HepG2 (cell line): ENCODE measurements at regions not wholly inside any gene's neighbourhood (a gene's known extent, or its start where the extent isn't known, plus 50 kb on each side); places are given as distances from the start of the nearest gene placed in this dataset.
"Not testable (repeated sequence)": the region's sequence is repeated elsewhere in the genome, so short reads cannot be mapped to it uniquely, and the experiment has no call there.

ENCODE experiments used
- ATAC-seq: fragments of 200-7000 bp; cut with Tn5 transposase; 3 replicates; pipeline ENCODE4 v1.9.1; 2020; ENCODE audit warnings: mild to moderate bottlenecking, moderate library complexity
- BruUV-seq: library from RNA; stranded (reverse); fragments of 400-500 nt; replicated peaks from 2 replicates; lab custom pipeline; 2021; lab: Mats Ljungman, UMichigan
- CTCF ChIA-PET: fragments of 300-600 bp; formaldehyde crosslinking; extraction: SDS; loops from one replicate; lab custom pipeline; 2021; ENCODE audit warnings: low total read pairs, inconsistent platforms, low intra/inter-chr PET ratio; lab: Yijun Ruan, JAX
- POLR2A ChIA-PET: fragments of 350-600 bp; sonication (Branson Sonifier 250); formaldehyde crosslinking; loops from one replicate; lab custom pipeline; 2020; ENCODE audit warnings: antibody characterized with exemption, inconsistent platforms; lab: Yijun Ruan, JAX
- DNase-seq: peaks from one replicate; pipeline ENCODE4 v3.0.0-alpha.2; 2015; ENCODE audit warnings: low spot score
- FAIRE-seq: peaks from 3 replicates; lab custom pipeline; 2011; peaks lifted over from hg19 to GRCh38; lab: Jason Lieb, UNC
- H2AFZ ChIP-seq: one replicate; pipeline ENCODE4 v1.6.1; 2011; ENCODE audit warnings: low read length, inconsistent platforms
- H3K27ac ChIP-seq: fragments of 300-600 bp; 3 replicates; pipeline ENCODE4 v1.8.0; 2011; ENCODE audit warnings: mixed run types, mild to moderate bottlenecking, mixed read lengths, low read length, inconsistent platforms; ENCODE audit not compliant: insufficient read depth; ENCODE audit errors: extremely low read length
- H3K27me3 ChIP-seq, 2 experiments: fragments of 200-600 bp in 1 of 2; 2 replicates in 1 of 2; 3 replicates in 1 of 2; pipeline versions ENCODE4 v1.6.0 to v1.8.0; 2011; ENCODE audit warnings: low read length in 2 of 2, mild to moderate bottlenecking in 2 of 2, moderate library complexity in 2 of 2, inconsistent platforms in 1 of 2; ENCODE audit not compliant: insufficient read depth in 2 of 2, control insufficient read depth in 1 of 2
- H3K36me3 ChIP-seq, 2 experiments: fragments of 200-600 bp in 1 of 2; replicated peaks in 1 of 2; 2 replicates in 1 of 2; 3 replicates in 1 of 2; pipeline versions ENCODE4 v1.5.1 to v1.8.0; 2011; ENCODE audit warnings: low read length in 2 of 2, inconsistent platforms in 1 of 2; ENCODE audit not compliant: insufficient read depth in 2 of 2, control insufficient read depth in 1 of 2
- H3K4me1 ChIP-seq: 2 replicates; pipeline ENCODE4 v1.5.1; 2012; ENCODE audit warnings: low read length, inconsistent platforms; ENCODE audit not compliant: insufficient read depth
- H3K4me2 ChIP-seq: 2 replicates; pipeline ENCODE4 v1.6.0; 2011; ENCODE audit warnings: low read depth, low read length, inconsistent platforms
- H3K4me3 ChIP-seq, 3 experiments: fragments of 200-600 bp in 1 of 3; sonication (generic), shearing (Covaris generic) in 1 of 3; replicated peaks in 1 of 3; 2 replicates each; pipeline ENCODE4 v1.5.1; 2011 to 2016; ENCODE audit warnings: low read length in 3 of 3, inconsistent platforms in 2 of 3, low read depth in 2 of 3, mild to moderate bottlenecking in 2 of 3, control low read depth in 1 of 3, mixed read lengths in 1 of 3; ENCODE audit not compliant: insufficient read depth in 1 of 3
- H3K79me2 ChIP-seq: one replicate; pipeline ENCODE4 v1.6.1; 2011; ENCODE audit warnings: low read length, inconsistent platforms; ENCODE audit not compliant: insufficient read depth
- H3K9ac ChIP-seq: 2 replicates; pipeline ENCODE4 v1.6.0; 2011; ENCODE audit warnings: mild to moderate bottlenecking, low read depth, low read length, inconsistent platforms; ENCODE audit not compliant: insufficient read depth
- H3K9me3 ChIP-seq: 2 replicates; pipeline ENCODE4 v1.5.1; 2012; ENCODE audit warnings: mild to moderate bottlenecking, low read length
- H4K20me1 ChIP-seq: 2 replicates; pipeline ENCODE4 v1.6.0; 2011; ENCODE audit warnings: inconsistent platforms, mild to moderate bottlenecking, low read length, moderate library complexity; ENCODE audit not compliant: insufficient read depth
- NCOA2 ChIP-seq: sonication (generic); formaldehyde crosslinking; IDR thresholded peaks from 2 replicates; pipeline ENCODE4 v1.8.0; 2022; ENCODE audit warnings: inconsistent platforms
- REST ChIP-seq, 2 experiments: IDR thresholded peaks; 2 replicates each; pipeline ENCODE4 v1.6.1; 2011 to 2012; ENCODE audit warnings: low read length in 2 of 2, borderline replicate concordance in 1 of 2, low read depth in 1 of 2, mild to moderate bottlenecking in 1 of 2, moderate library complexity in 1 of 2
- ZFP91 ChIP-seq: sonication (generic); formaldehyde crosslinking; IDR thresholded peaks from 2 replicates; pipeline ENCODE4 v1.9.0; 2022; ENCODE audit warnings: missing genetic modification reagents, mild to moderate bottlenecking, borderline replicate concordance
- WGBS: methylation state at CpG from one replicate; pipeline ENCODE4 v1.1.6; 2017; ENCODE audit warnings: low lambda C conversion rate; 5-methylcytosine and 5-hydroxymethylcytosine counted together
- in situ Hi-C: cut with HindIII; loops from 2 replicates; pipeline ENCODE4 v1.10.0; 2017; ENCODE audit warnings: low pct_unique_long_range_greater_than_20kb; ENCODE audit not compliant: extremely low pct_ligation_motif_present
- intact Hi-C: fragments of 100-400 bp; cut with micrococcal nuclease; formaldehyde crosslinking; loops from one replicate; pipeline ENCODE4 v1.10.0; 2022; ENCODE audit not compliant: unreplicated experiment

GRCh38 chr12:25395227-25395626, 144.5 kb upstream of the KRAS start (continued):
- TF ChIP-seq REST (IDR thresholded peaks at IDR 0.05; ENCODE audit: borderline replicate concordance in 1 of 2, low read depth in 1 of 2, low read length in 2 of 2) (no peak), ZFP91 (no peak), NCOA2 (no peak)

GRCh38 chr12:25394775-25395174, 144.0 kb upstream of the KRAS start:
- not testable (repeated sequence) for FAIRE-seq, BruUV-seq
- 39% methylated on average over 4 of the region's 4 CpGs for WGBS

More at GRCh38 chr12:25394775-25395174, 144.0 kb upstream of the KRAS start:
- intact Hi-C loops, CTCF ChIA-PET, H3K4me1 ChIP-seq, H3K36me3 ChIP-seq, H3K27ac ChIP-seq, H3K4me2 ChIP-seq, H3K9me3 ChIP-seq, H2AFZ ChIP-seq, DNase-seq, H4K20me1 ChIP-seq, H3K27me3 ChIP-seq, H3K9ac ChIP-seq, H3K79me2 ChIP-seq, POLR2A ChIA-PET, H3K4me3 ChIP-seq, ATAC-seq, in situ Hi-C loops: not testable (repeated sequence)
